Esophagus mucosa (tissue), 1 donor: ENCODE measurements at regions not wholly inside any gene's neighbourhood (a gene's known extent, or its start where the extent isn't known, plus 50 kb on each side); places are given as distances from the start of the nearest gene placed in this dataset.

Experiments
- ATAC-seq: fragments of 200-7000 bp; cut with Tn5 transposase; one replicate; pipeline ENCODE4 v1.9.1; 2020
- donor health status: DM: yes; HTN: yes; CAD: no.

DNA sequence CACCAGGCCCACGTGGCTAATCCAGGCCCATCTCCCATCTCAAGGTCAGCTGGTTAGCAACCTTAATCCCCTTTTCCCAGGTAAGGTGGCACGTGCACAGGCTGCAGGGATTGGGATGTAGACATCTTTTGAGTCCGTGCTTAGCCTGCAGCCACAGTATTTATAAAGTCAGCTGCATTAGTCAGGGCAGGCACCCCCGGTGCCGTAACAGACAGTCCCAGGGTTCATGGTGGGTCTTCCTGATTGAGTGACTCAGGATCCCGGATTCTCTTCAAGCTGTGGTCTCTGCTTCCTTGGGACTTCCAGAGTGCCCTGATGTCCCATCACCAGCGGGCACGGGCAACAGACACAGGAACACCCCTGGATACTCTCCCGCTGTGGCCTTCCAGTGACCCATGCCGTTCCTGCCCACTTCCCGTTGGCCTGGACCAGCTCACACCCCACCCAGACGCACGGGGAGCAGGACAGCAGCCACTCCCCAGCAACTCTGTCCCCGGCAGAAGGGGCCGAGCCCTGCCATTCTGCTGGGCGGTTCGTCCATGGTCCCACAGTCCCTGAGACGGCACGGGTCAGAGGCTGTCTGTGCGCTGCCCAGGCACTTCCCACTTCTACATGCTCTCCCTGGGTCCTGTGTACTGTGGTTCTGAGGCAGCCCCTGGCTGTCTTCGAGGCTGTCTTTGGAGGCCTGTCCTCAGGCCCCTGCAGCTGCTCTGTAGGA is 248.6 kb upstream of the GSE1 start:
- ATAC-seq, result no peak

DNA sequence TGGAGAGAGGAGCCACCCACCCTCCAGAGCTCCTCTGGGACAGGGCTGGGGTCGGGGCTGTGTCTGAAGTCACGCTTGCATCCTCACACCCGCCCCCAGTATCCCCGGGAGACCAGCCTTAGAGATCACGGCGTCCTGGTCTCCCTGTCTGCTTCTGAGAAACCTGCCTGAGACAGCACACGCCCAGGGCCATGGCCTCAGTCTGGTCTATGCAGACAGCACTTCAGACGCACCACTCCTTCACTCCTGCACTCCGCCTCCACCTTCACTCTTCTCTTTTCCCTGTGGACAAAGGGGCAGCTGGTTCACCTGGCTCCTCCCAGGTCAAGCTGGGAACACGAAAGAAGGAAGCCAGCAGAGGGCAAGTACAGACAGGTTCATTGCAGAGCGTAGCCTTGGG is 248.0 kb upstream of the GSE1 start:
- peak; percentile 49 for ATAC-seq

- no peak for ATAC-seq
These were observed 246.9 kb upstream of the GSE1 start for GRCh38 chr16:85366031-85366763.

- no peak for ATAC-seq
These were observed 245.6 kb upstream of the GSE1 start for GRCh38 chr16:85367485-85367884.

GRCh38 chr16:85369060-85369459 is 244.1 kb upstream of the GSE1 start:
- no peak for ATAC-seq

GRCh38 chr16:85369741-85370528 is 243.2 kb upstream of the GSE1 start:
- peak; percentile 38 for ATAC-seq

DNA sequence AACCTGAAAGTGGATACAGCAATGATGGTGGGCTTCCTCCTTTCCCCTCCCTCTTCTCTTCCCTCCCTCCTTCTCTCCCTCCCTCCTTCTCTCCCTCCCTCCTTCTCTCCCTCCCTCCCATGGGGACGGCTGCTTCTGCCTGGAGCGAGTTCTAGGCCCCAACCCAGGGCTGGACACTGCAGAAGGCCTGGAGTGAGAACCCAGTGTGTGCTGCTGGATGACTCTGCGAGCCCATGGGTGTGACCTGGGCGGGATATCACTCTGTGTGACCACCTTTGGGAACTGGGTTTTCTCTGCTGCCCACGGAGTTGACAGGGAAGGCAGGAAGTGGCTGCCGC is 242.6 kb upstream of the GSE1 start:
- ATAC-seq, result peak; percentile 6

DNA sequence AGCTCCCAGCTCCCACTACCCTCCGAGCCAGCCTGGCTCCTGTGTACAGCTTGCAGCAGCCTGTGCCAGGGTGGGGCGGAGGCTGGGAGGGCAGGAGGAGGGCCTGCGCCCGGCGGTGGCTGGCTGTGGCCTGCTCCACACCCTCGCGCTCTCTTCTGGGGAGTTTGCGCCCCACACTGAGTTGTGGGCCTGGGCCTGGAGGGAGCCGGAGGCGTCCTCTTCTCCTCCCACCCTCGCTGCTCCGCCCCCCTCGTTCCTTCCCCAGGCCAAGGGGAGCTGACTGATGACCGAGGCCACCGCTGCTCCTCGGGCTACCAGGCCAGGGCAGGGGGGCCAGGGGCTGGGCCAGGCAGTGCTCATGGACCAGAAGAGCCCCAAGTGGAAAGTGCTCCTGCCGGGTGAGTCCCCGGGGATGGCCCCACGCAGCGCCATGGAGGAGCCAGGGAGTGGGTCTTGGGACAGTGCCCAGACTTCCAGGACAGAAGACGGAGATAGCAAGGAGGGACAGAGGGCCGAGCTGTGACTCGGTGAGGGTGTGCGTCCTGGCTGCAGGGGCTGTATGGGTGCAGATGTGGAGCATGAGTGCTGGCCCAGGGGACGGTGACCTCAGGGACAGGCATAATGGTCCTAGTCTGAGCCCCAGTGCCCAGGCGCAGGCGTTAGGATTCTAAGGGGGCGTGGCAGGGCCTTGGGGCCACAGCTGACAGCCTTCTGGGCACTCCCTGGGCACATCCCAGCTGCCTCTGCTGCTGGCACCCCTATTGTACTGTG is 242.1 kb upstream of the GSE1 start:
- ATAC-seq, result peak; percentile 76

DNA sequence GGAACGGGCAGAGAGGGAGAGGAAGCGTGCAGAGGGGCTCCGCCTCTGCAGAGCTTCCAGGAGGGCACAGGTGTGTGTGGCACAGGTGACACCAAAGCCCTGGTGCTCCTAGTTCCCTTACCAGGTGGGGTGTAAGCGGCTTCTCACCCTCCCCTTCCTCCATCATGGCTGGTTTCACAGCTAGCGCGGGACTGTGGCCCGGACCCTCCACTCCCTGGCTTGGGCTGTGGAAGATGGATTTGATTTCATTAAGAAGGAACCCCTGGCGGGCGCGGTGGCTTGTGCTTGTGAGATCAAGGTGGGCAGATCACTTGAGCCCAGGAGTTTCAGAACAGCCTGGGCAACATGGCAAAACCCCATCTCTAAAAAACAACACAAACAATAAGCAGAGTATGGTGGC is 241.2 kb upstream of the GSE1 start:
- ATAC-seq, result no peak

- peak; percentile 46 for ATAC-seq
These were observed 240.3 kb upstream of the GSE1 start for GRCh38 chr16:85372627-85373372.

DNA sequence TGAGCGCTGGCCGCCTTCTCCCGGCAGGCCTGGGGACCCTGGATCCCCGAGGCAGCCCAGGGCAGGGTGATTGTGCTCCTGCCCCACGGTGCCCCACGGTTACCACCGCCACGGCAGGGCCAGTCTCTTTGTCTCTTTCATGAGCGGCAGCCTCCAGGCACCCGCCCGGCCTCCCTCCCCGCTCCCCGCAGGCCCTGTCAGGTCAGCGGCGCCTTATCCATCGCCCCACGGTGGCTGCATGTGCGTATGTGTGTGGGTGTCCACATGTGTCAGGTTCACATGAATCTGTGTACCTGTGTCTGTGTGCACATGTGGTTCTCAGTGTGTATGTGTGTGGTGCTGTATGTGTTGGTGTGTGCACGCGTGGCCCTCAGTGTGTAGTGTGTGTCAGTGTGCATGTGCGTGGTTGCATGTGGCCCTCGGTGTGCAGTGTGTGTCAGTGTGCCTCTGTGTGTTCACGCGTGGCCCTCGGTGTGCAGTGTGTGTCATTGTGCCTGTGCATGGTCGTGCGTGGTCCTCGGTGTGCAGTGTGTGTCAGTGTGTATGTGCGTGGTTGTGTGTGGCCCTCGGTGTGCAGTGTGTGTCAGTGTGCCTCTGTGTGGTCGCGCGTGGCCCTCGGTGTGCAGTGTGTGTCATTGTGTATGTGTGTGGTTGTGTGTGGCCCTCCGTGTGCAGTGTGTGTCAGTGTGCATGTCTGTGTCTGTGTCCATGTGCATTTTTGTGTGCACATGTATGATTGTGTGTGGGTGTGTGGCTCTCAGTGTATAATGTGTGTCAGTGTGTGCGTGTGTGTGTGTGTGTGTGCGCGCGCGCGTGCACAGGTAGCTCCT is 239.2 kb upstream of the GSE1 start:
- ATAC-seq, result no peak

DNA sequence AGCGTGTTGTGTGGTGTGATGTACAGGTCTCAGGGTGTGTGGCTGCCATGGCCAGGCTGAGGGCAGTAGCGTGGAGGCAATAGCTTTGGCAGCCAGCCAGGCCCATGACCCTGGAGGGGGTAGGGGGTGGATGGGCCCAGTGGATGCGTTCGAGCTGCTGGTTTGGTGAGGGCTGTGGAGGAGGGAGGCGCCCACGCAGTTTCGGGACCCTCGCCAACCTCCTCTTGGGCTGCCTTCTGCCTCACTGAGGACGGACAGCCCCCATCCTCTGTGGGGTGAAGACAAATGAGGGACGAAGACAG is 238.6 kb upstream of the GSE1 start:
- ATAC-seq, result no peak

- no peak for ATAC-seq
These were observed 237.8 kb upstream of the GSE1 start for GRCh38 chr16:85375282-85375681.

DNA sequence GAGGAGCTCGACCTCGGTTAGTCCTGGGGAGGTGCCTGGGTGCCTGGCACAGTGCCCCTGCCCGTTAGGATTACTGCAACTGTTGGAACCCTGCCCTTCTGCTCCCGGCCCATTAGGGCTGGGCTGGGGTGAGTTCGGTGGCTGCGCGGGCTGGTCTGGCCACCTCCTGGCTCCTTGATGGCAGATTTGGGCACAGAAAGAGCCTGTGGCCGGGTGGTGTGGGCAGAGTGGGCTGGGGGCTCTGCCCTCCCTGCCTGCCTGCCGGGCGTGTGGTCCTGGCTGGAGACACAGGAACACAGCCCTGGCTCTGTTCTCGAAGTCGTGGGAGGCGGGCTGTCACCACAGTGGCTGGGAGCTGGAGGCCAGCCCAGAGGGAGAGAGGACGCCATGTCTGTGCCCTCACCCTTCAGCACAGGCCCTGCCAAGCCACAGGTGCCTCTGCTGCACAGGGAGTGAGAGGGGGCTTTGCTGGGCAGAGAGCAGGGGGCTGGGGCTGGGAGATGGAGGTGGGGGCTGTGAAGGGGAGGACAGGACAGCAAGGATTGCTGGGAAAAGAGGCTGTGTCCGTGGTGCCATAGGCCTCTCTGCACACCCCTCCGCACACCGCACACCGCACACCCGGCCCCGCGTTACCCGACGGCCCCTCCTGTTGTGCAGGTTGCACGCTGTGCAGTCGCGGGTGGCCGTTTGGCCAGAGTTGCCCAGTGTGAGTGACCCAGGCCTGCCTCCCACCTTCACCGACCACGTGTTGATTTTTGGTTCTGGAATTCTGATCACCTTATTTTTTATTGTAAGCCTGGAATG is 236.6 kb upstream of the GSE1 start:
- peak; percentile 42 for ATAC-seq

DNA sequence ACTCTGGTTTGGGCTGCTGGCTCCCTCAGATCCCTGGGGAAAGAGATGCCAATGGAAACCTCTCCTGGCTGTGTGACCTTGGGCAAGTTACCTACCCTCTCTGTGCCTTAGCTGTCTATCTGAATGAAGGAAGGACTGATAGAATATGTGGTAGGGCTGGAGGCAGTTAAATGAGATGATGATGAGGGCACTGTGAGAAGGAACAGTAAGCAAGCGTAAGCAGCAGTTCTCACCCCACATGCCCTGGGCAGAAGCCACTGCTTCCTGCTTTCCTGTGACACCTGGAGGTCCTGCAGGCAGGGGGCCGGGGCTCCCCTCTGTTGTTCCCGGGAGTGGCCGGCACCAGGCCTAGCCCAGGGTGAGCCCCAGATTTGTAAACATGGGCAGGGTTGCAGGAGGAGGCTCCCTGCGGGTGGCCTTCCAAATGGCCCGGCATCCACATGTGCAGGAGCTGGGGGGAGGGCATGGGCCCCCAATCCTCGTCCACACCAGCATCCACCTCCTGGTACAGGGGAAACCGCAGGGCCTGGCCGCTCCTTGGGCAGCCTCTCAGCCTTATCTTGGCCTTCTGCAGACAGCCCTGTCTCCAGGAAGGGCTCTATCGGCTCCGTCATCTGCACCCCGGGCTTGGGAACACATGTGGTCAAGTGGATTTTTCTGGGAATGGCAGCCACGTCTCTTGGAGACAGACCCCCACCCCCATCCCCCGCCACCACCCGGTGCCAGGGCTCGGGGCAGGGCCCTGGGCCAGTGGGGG is 235.6 kb upstream of the GSE1 start:
- ATAC-seq, result no peak

- no peak for ATAC-seq
These were observed 234.7 kb upstream of the GSE1 start for GRCh38 chr16:85378145-85379040.

- no peak for ATAC-seq
These were observed 233.8 kb upstream of the GSE1 start for GRCh38 chr16:85379041-85380001.
